Naive B cell (primary cell): ENCODE measurements at regions not wholly inside any gene's neighbourhood (a gene's known extent, or its start where the extent isn't known, plus 50 kb on each side); places are given as distances from the start of the nearest gene placed in this dataset.

Experiments
- ATAC-seq, 2 donors: fragments of 150-1000 bp; cut with Tn5 transposase; 2 replicates each; pipeline ENCODE4 v1.10.0; 2021; ENCODE audit warnings: low read depth in 2 of 2, mild to moderate bottlenecking in 2 of 2, moderate library complexity in 2 of 2
- DNase-seq: peaks from one replicate; pipeline ENCODE4 v3.0.0; 2022
- H3K27ac Mint-ChIP-seq, 6 donors: one replicate each; pipeline ENCODE4 v1.8.0; 2020 to 2022; ENCODE audit warnings: mild to moderate bottlenecking in 6 of 6, mixed read lengths in 6 of 6, moderate library complexity in 5 of 6, inconsistent platforms in 2 of 6
- H3K27me3 Mint-ChIP-seq, 3 donors: one replicate each; pipeline ENCODE4 v1.8.0; 2021 to 2022; ENCODE audit warnings: mixed read lengths in 3 of 3, mild to moderate bottlenecking in 1 of 3
- H3K36me3 Mint-ChIP-seq, 2 donors: one replicate each; pipeline ENCODE4 v1.8.0; 2020 to 2022; ENCODE audit warnings: mixed read lengths in 2 of 2, inconsistent platforms in 1 of 2, mild to moderate bottlenecking in 1 of 2
- H3K4me1 Mint-ChIP-seq, 3 donors: one replicate each; pipeline ENCODE4 v1.8.0; 2020 to 2022; ENCODE audit warnings: mixed read lengths in 3 of 3, inconsistent platforms in 1 of 3, mild to moderate bottlenecking in 1 of 3, moderate library complexity in 1 of 3
- H3K4me3 Mint-ChIP-seq, 8 donors: one replicate each; pipeline ENCODE4 v1.8.0; 2020 to 2022; ENCODE audit warnings: mild to moderate bottlenecking in 8 of 8, mixed read lengths in 8 of 8, moderate library complexity in 8 of 8, inconsistent platforms in 2 of 8
- H3K9me3 Mint-ChIP-seq, 7 donors: one replicate each; pipeline ENCODE4 v1.8.0; 2020 to 2022; ENCODE audit warnings: mixed read lengths in 7 of 7, mild to moderate bottlenecking in 5 of 7, inconsistent platforms in 2 of 7, moderate library complexity in 1 of 7

DNA sequence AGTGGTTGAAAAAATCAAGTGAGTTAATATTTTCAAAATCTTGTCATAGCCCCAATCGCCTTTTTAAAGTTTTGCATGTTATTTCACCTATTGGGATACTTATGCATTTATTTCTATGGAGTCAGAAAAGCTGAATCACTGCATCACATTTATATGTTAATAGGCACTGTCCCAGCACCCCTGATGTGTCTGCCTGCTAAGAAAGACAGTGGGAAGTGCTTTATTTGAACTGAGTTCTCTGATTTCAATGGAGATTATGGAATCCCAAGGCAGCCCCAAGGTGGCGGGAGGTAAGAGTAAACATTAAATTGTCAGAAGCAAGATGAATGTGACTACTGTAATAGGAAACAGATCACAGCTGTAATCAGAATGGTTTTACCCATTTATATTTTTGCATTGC is 2225.7 kb downstream of the NCAM2 start:
- DNase-seq, result no peak
- Mint-ChIP-seq H3K27ac (no peak overlapping the region), H3K4me1 (no peaks in the 10 kb centered on the region), H3K4me3 (no peak overlapping the region), H3K27me3 (no peaks in the 10 kb centered on the region), H3K9me3 (peaks cover 0 to 1% (median 0%) of the 10 kb centered on the region in 7 donors), H3K36me3 (no peaks in the 10 kb centered on the region)
- ATAC-seq, result no peak

GRCh38 chr21:23218667-23219066 is 2220.5 kb downstream of the NCAM2 start:
- Mint-ChIP-seq H3K9me3 (peaks cover 4 to 7% (median 5%) of the 10 kb centered on the region in 7 donors), H3K4me3 (no peak overlapping the region), H3K27me3 (no peaks in the 10 kb centered on the region), H3K4me1 (no peaks in the 10 kb centered on the region), H3K36me3 (peaks cover 2 to 6% of the 10 kb centered on the region in 2 donors), H3K27ac (no peak overlapping the region)
- no peak for ATAC-seq
- DNase-seq, result no peak

DNA sequence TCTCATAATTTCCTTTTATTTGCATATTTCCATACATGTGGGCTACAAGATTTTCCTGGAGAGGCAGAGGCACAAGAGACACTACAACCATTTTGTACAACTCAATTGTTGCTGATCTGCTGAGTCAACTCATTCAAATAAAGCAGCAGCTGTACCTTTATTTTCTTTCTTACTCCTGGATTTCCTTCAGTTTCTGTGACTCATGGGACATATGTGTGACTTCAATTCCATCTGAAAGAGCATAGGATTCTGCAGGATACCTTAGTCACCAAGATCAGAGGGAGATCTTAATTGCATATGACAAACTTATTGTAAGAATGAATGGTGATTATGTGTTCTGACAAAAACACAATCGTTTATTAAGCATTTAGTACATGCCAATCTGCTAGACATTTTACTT is 2219.4 kb downstream of the NCAM2 start:
- no peak overlapping the region for H3K4me3 Mint-ChIP-seq
- peaks cover 5 to 8% of the 10 kb centered on the region in 2 donors for H3K36me3 Mint-ChIP-seq
- DNase-seq (no peak), ATAC-seq (no peak)
- no peaks in the 10 kb centered on the region for H3K27me3 Mint-ChIP-seq
- no peak overlapping the region for H3K27ac Mint-ChIP-seq
- no peaks in the 10 kb centered on the region for H3K4me1 Mint-ChIP-seq
- peaks cover 6 to 16% (median 14%) of the 10 kb centered on the region in 7 donors for H3K9me3 Mint-ChIP-seq

DNA sequence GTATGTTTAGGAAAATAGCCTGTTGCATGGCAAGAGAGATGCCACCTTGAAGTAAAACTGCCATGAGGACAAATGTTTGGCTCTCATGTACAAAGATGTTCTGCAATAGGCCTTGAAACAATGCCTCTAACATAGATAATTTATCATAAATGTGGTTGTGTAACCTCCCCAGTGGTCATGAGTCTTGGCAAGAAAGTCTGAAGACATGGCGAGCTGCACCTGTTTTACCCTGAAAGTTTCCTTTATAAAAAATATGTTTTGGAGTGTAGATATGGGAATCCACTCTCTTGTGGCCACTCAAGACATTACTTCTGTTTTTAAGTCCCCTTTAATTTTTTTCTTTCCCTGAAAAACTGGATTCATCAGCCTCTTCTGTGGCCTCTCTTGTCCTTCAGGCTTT is 2217.1 kb downstream of the NCAM2 start:
- Mint-ChIP-seq H3K9me3 (peaks cover 6 to 27% (median 16%) of the 10 kb centered on the region in 7 donors), H3K4me3 (no peak overlapping the region), H3K27me3 (no peaks in the 10 kb centered on the region), H3K36me3 (peaks cover 5 to 8% of the 10 kb centered on the region in 2 donors), H3K27ac (no peak overlapping the region), H3K4me1 (no peaks in the 10 kb centered on the region)
- ATAC-seq (no peak), DNase-seq (no peak)
